Activated CD8-positive, alpha-beta T cell treated with anti-CD3 and anti-CD28 coated beads, Interleukin-2, amount 10 ng/mL, durations not matched to agents 7 days and 5 days (primary cell): ENCODE measurements at regions not wholly inside any gene's neighbourhood (a gene's known extent, or its start where the extent isn't known, plus 50 kb on each side); places are given as distances from the start of the nearest gene placed in this dataset.
"Not testable (repeated sequence)": the region's sequence is repeated elsewhere in the genome, so short reads cannot be mapped to it uniquely, and the experiment has no call there.

Experiments
- ATAC-seq: fragments of 150-1000 bp; cut with Tn5 transposase; one replicate; pipeline ENCODE4 v1.10.0; 2021; ENCODE audit warnings: moderate library complexity
- CTCF ChIA-PET: fragments of 350-600 bp; sonication (Branson Sonifier 250); formaldehyde crosslinking; loops from one replicate; lab custom pipeline; 2021; ENCODE audit warnings: antibody characterized with exemption; lab: Charles Lee
- POLR2A ChIA-PET: fragments of 350-600 bp; sonication (Branson Sonifier 250); formaldehyde crosslinking; loops from one replicate; lab custom pipeline; 2021; ENCODE audit warnings: antibody characterized with exemption; lab: Charles Lee
- DNase-seq: peaks from one replicate; pipeline ENCODE4 v3.0.0-alpha.2; 2020
- H3K27ac Mint-ChIP-seq: one replicate; pipeline ENCODE4 v1.8.0; 2021; ENCODE audit warnings: mild to moderate bottlenecking, mixed read lengths
- H3K27me3 Mint-ChIP-seq: one replicate; pipeline ENCODE4 v1.8.0; 2021; ENCODE audit warnings: low read depth, mixed read lengths
- H3K36me3 Mint-ChIP-seq: one replicate; pipeline ENCODE4 v1.8.0; 2021; ENCODE audit warnings: low read depth, mixed read lengths
- H3K4me1 Mint-ChIP-seq: one replicate; pipeline ENCODE4 v1.8.0; 2021; ENCODE audit warnings: low read depth, mixed read lengths
- H3K4me3 Mint-ChIP-seq: one replicate; pipeline ENCODE4 v1.8.0; 2021; ENCODE audit warnings: mild to moderate bottlenecking, mixed read lengths
- H3K9me3 Mint-ChIP-seq: one replicate; pipeline ENCODE4 v1.8.0; 2022; ENCODE audit warnings: mixed read lengths; ENCODE audit not compliant: insufficient read depth

GRCh38 chr10:36524126-36524525 is 601.3 kb upstream of the ANKRD30A start:
- H3K27ac Mint-ChIP-seq, ATAC-seq, H3K36me3 Mint-ChIP-seq, H3K4me3 Mint-ChIP-seq, H3K27me3 Mint-ChIP-seq, H3K4me1 Mint-ChIP-seq, POLR2A ChIA-PET, CTCF ChIA-PET, DNase-seq: not testable (repeated sequence)
- peaks cover 20% of the 10 kb centered on the region for H3K9me3 Mint-ChIP-seq

GRCh38 chr10:36519909-36520308 is 605.5 kb upstream of the ANKRD30A start:
- Mint-ChIP-seq H3K27me3 (no peaks in the 10 kb centered on the region), H3K4me3 (no peak overlapping the region), H3K4me1 (no peaks in the 10 kb centered on the region), H3K27ac (no peak overlapping the region), H3K9me3 (peaks cover 9% of the 10 kb centered on the region), H3K36me3 (no peaks in the 10 kb centered on the region)
- ATAC-seq, result no peak
- DNase-seq, result no peak
- ChIA-PET CTCF (no interaction called here), POLR2A (no interaction called here)

GRCh38 chr10:36516281-36516680 is 609.1 kb upstream of the ANKRD30A start:
- peaks cover 14% of the 10 kb centered on the region for H3K9me3 Mint-ChIP-seq
- POLR2A ChIA-PET, result no interaction called here
- no peaks in the 10 kb centered on the region for H3K36me3 Mint-ChIP-seq
- no peaks in the 10 kb centered on the region for H3K4me1 Mint-ChIP-seq
- ATAC-seq (no peak), DNase-seq (no peak)
- CTCF ChIA-PET, result no interaction called here
- no peak overlapping the region for H3K27ac Mint-ChIP-seq
- H3K4me3 Mint-ChIP-seq, result no peak overlapping the region
- no peaks in the 10 kb centered on the region for H3K27me3 Mint-ChIP-seq

- Mint-ChIP-seq H3K36me3 (no peaks in the 10 kb centered on the region), H3K9me3 (peaks cover 19% of the 10 kb centered on the region), H3K27ac (no peak overlapping the region), H3K4me1 (no peaks in the 10 kb centered on the region), H3K4me3 (no peak overlapping the region), H3K27me3 (no peaks in the 10 kb centered on the region)
- ChIA-PET CTCF (no interaction called here), POLR2A (no interaction called here)
- DNase-seq, result no peak
- no peak for ATAC-seq
These were observed 610.1 kb upstream of the ANKRD30A start for GRCh38 chr10:36515319-36515718.

GRCh38 chr10:36507715-36508114 is 617.7 kb upstream of the ANKRD30A start:
- peaks cover 12% of the 10 kb centered on the region for H3K9me3 Mint-ChIP-seq
- no peaks in the 10 kb centered on the region for H3K36me3 Mint-ChIP-seq
- POLR2A ChIA-PET, result no interaction called here
- DNase-seq, result no peak
- H3K4me1 Mint-ChIP-seq, result no peaks in the 10 kb centered on the region
- CTCF ChIA-PET, result no interaction called here
- ATAC-seq, result no peak
- H3K27me3 Mint-ChIP-seq, result no peaks in the 10 kb centered on the region
- H3K4me3 Mint-ChIP-seq, result no peak overlapping the region
- H3K27ac Mint-ChIP-seq, result no peak overlapping the region

GRCh38 chr10:36506697-36507496 is 618.5 kb upstream of the ANKRD30A start:
- no peaks in the 10 kb centered on the region for H3K27me3 Mint-ChIP-seq
- no peaks in the 10 kb centered on the region for H3K36me3 Mint-ChIP-seq
- ATAC-seq (no peak), DNase-seq (no peak)
- POLR2A ChIA-PET, result no interaction called here
- CTCF ChIA-PET, result no interaction called here
- H3K4me3 Mint-ChIP-seq, result no peak overlapping the region
- H3K27ac Mint-ChIP-seq, result no peak overlapping the region
- H3K4me1 Mint-ChIP-seq, result no peaks in the 10 kb centered on the region
- H3K9me3 Mint-ChIP-seq, result peaks cover 9% of the 10 kb centered on the region

GRCh38 chr10:36506261-36506660 is 619.1 kb upstream of the ANKRD30A start:
- no peaks in the 10 kb centered on the region for H3K36me3 Mint-ChIP-seq
- POLR2A ChIA-PET, result no interaction called here
- H3K9me3 Mint-ChIP-seq, result peaks cover 9% of the 10 kb centered on the region
- no peaks in the 10 kb centered on the region for H3K27me3 Mint-ChIP-seq
- no peak overlapping the region for H3K27ac Mint-ChIP-seq
- no peak overlapping the region for H3K4me3 Mint-ChIP-seq
- H3K4me1 Mint-ChIP-seq, result no peaks in the 10 kb centered on the region
- ATAC-seq (no peak), DNase-seq (no peak)
- CTCF ChIA-PET, result no interaction called here

- H3K27me3 Mint-ChIP-seq, result no peaks in the 10 kb centered on the region
- no peak for DNase-seq
- H3K36me3 Mint-ChIP-seq, result no peaks in the 10 kb centered on the region
- H3K9me3 Mint-ChIP-seq, result peaks cover 7% of the 10 kb centered on the region
- ChIA-PET CTCF (no interaction called here), POLR2A (no interaction called here)
- no peak overlapping the region for H3K27ac Mint-ChIP-seq
- ATAC-seq, result no peak
- no peaks in the 10 kb centered on the region for H3K4me1 Mint-ChIP-seq
- no peak overlapping the region for H3K4me3 Mint-ChIP-seq
These were observed 620.6 kb upstream of the ANKRD30A start for GRCh38 chr10:36504758-36505157.

GRCh38 chr10:36500266-36500665 is 625.1 kb upstream of the ANKRD30A start:
- H3K9me3 Mint-ChIP-seq, result peaks cover 11% of the 10 kb centered on the region
- ChIA-PET POLR2A (no interaction called here), CTCF (no interaction called here)
- ATAC-seq (no peak), DNase-seq (no peak)
- no peaks in the 10 kb centered on the region for H3K27me3 Mint-ChIP-seq
- no peak overlapping the region for H3K4me3 Mint-ChIP-seq
- H3K4me1 Mint-ChIP-seq, result no peaks in the 10 kb centered on the region
- H3K27ac Mint-ChIP-seq, result no peak overlapping the region
- no peaks in the 10 kb centered on the region for H3K36me3 Mint-ChIP-seq

- no peak for ATAC-seq
- Mint-ChIP-seq H3K9me3 (peaks cover 11% of the 10 kb centered on the region), H3K4me3 (no peak overlapping the region), H3K36me3 (no peaks in the 10 kb centered on the region), H3K4me1 (no peaks in the 10 kb centered on the region), H3K27me3 (no peaks in the 10 kb centered on the region), H3K27ac (no peak overlapping the region)
- POLR2A ChIA-PET, result no interaction called here
- CTCF ChIA-PET, result no interaction called here
- DNase-seq, result no peak
These were observed 625.7 kb upstream of the ANKRD30A start for GRCh38 chr10:36499693-36500092.

GRCh38 chr10:36496758-36497157 is 628.6 kb upstream of the ANKRD30A start:
- CTCF ChIA-PET, result no interaction called here
- Mint-ChIP-seq H3K4me3 (no peak overlapping the region), H3K9me3 (peaks cover 10% of the 10 kb centered on the region), H3K27ac (no peak overlapping the region), H3K27me3 (no peaks in the 10 kb centered on the region), H3K36me3 (no peaks in the 10 kb centered on the region), H3K4me1 (no peaks in the 10 kb centered on the region)
- ATAC-seq (no peak), DNase-seq (no peak)
- POLR2A ChIA-PET, result no interaction called here

- peaks cover 16% of the 10 kb centered on the region for H3K9me3 Mint-ChIP-seq
- no peaks in the 10 kb centered on the region for H3K27me3 Mint-ChIP-seq
- ChIA-PET CTCF (no interaction called here), POLR2A (no interaction called here)
- H3K4me3 Mint-ChIP-seq, result no peak overlapping the region
- H3K27ac Mint-ChIP-seq, result no peak overlapping the region
- ATAC-seq, result no peak
- H3K4me1 Mint-ChIP-seq, result no peaks in the 10 kb centered on the region
- DNase-seq, result no peak
- H3K36me3 Mint-ChIP-seq, result no peaks in the 10 kb centered on the region
These were observed 631.0 kb upstream of the ANKRD30A start for GRCh38 chr10:36494371-36494770.

- H3K4me3 Mint-ChIP-seq, result no peak overlapping the region
- POLR2A ChIA-PET, result no interaction called here
- no peaks in the 10 kb centered on the region for H3K4me1 Mint-ChIP-seq
- H3K9me3 Mint-ChIP-seq, result peaks cover 12% of the 10 kb centered on the region
- H3K27me3 Mint-ChIP-seq, result no peaks in the 10 kb centered on the region
- H3K36me3 Mint-ChIP-seq, result no peaks in the 10 kb centered on the region
- CTCF ChIA-PET, result no interaction called here
- ATAC-seq (no peak), DNase-seq (no peak)
- no peak overlapping the region for H3K27ac Mint-ChIP-seq
These were observed 631.9 kb upstream of the ANKRD30A start for GRCh38 chr10:36493516-36493880.
